ENCODE measurements at regions not wholly inside any gene's neighbourhood (a gene's known extent, or its start where the extent isn't known, plus 50 kb on each side); places are given as distances from the start of the nearest gene placed in this dataset.
"Not testable (repeated sequence)": the region's sequence is repeated elsewhere in the genome, so short reads cannot be mapped to it uniquely, and the experiment has no call there.

DNA sequence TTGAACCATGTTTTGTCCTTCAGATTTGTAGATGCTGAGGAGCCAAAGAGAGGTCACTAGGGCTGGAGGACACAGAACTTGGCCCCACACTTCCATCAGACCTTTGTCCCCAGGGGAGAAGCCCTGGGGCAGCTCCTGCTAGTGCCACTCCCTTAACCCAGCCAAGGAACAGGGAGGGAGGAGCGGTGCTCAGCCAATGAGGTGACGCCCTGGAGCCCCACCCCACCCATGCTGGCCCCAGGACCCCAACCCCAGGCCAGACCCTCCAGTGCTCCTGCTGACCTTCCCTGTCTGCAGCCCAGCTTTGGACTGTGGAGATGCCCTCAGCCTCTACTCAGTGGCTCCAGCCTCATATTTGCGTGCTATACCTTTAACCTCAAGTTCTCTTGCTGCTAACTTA, 1951.9 kb downstream of the FOXD4L5 start:
- POLR2A ChIA-PET, H3K27me3 Mint-ChIP-seq, H3K4me3 Mint-ChIP-seq, H3K9me3 Mint-ChIP-seq, DNase-seq, H3K4me1 Mint-ChIP-seq, H3K36me3 Mint-ChIP-seq, H3K27ac Mint-ChIP-seq, ATAC-seq: not testable (repeated sequence)

DNA sequence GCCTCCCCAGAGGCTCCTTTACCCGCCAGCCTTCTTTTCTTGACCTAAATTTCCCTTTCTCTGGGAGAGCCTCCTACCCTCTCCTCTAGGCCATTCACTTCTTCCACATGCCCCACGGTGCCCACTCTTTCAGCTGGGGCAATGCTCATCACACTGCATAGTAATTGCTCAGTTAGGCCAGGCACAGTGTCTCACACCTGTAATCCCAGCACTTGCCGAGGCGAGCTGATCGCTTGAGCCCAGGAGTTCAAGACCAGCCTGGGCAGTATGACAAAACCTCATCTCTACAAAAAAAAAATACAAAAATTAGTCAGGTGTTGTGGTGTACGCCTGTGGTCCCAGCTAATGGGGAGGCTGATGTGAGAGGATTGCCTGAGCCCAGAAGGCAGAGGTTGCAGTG, 1956.7 kb downstream of the FOXD4L5 start:
- H3K4me1 Mint-ChIP-seq, ATAC-seq, H3K36me3 Mint-ChIP-seq, H3K4me3 Mint-ChIP-seq, H3K27ac Mint-ChIP-seq, DNase-seq, POLR2A ChIA-PET, H3K9me3 Mint-ChIP-seq, H3K27me3 Mint-ChIP-seq: not testable (repeated sequence)

DNA sequence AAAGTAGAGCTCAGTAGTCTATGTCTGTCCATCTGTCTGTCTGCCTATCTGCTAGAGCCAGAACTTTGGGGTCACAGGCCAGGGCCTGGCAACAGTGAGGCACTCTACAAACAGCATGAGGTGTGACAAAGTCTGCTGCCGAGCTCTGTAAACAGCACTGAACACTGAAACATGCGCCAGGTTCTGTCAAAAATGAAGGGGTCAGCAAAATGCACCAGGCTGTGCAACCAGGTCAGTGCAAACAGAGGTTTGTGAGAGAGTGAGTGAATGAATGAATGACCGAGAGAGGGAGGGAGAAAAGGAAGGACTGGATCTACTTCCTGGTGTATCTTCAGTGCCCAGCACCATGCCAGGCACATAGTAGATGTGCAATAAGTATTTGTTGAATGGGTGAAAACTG, 1957.8 kb downstream of the FOXD4L5 start:
- H3K27ac Mint-ChIP-seq, H3K36me3 Mint-ChIP-seq, H3K4me1 Mint-ChIP-seq, ATAC-seq, H3K9me3 Mint-ChIP-seq, H3K27me3 Mint-ChIP-seq, POLR2A ChIA-PET, H3K4me3 Mint-ChIP-seq, DNase-seq: not testable (repeated sequence)

DNA sequence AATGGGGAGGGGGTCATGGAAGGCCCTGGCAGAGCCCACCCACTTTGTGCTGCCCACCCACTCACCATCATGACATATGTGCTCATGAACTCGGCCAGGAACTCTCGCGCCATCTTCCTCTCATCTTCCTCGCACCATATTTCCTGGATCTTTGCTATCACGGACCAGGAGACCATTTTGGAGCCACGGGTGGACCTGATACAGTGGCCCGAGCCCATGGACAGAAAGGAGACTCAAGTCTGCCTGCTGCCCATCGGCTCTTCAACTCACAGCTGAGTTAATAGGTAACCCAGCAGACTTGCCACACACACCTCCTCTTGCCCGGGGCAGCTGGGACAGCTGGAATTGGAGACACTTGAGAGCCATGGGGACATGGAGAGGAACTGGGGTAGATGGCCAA, 1958.3 kb downstream of the FOXD4L5 start:
- H3K27me3 Mint-ChIP-seq, H3K27ac Mint-ChIP-seq, H3K4me3 Mint-ChIP-seq, H3K36me3 Mint-ChIP-seq, ATAC-seq, H3K4me1 Mint-ChIP-seq, H3K9me3 Mint-ChIP-seq, POLR2A ChIA-PET, DNase-seq: not testable (repeated sequence)

DNA sequence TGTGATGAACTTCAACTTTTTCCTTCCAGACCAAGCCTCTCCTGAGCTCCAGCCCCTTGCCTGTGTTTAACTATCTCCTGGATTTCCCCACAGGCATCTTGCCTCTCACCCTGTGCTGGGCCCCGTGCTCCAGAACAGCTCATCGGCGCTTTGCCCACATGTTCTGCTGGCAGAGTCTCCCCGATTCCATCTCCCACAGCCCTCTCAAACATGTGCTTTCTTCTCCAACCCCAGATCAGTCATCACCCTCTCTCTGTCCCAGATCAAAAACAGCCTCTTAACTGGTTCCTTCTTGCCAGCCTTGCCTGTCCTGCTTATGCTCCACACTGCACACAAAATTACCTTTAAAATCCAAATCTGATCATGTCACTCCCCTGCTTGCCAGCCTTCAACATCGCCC, 1959.3 kb downstream of the FOXD4L5 start:
- ATAC-seq, H3K36me3 Mint-ChIP-seq, H3K4me3 Mint-ChIP-seq, POLR2A ChIA-PET, H3K27me3 Mint-ChIP-seq, DNase-seq, H3K9me3 Mint-ChIP-seq, H3K27ac Mint-ChIP-seq, H3K4me1 Mint-ChIP-seq: not testable (repeated sequence)

DNA sequence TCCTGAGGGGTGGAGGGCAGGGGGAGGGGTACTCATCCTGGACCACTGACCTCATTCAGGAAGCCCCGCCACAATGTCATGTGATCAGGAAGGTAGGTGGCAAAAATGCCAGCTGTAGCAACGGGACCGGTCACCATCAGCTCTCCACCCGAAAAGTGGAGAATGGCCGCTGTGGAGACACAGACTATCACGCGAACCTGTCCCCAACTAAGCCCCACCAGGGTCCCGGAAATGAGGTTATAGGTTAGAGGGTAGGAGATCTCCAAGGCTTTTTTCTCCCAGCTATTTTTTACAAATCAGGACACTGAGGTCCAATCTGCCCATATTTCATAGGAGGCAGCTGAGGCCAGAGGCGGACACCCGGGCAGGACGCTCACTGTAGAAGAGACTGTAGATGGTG, 1966.9 kb downstream of the FOXD4L5 start:
- H3K4me1 Mint-ChIP-seq, H3K9me3 Mint-ChIP-seq, ATAC-seq, H3K27ac Mint-ChIP-seq, H3K36me3 Mint-ChIP-seq, H3K4me3 Mint-ChIP-seq, DNase-seq, H3K27me3 Mint-ChIP-seq, POLR2A ChIA-PET: not testable (repeated sequence)

DNA sequence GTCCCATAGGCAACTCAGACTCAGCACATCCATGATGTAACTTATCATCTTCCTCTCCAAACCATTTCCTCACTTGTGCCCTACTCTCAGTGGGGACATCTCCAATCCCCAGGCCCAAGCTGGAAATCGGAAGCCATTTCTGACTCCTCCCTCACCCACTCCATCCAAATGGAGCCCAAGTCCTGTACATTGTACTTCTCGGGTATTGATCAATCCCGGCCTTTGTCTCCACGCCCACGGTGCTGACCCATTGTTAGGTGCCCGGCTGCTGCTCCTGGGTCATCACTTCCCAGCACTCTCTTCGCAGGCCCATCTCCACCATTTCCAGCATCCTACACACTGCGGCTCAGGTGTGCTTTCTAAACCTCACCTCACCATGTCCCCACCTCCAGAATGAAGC, 1969.6 kb downstream of the FOXD4L5 start:
- H3K27me3 Mint-ChIP-seq, ATAC-seq, H3K9me3 Mint-ChIP-seq, H3K27ac Mint-ChIP-seq, H3K4me1 Mint-ChIP-seq, H3K36me3 Mint-ChIP-seq, POLR2A ChIA-PET, H3K4me3 Mint-ChIP-seq, DNase-seq: not testable (repeated sequence)

DNA sequence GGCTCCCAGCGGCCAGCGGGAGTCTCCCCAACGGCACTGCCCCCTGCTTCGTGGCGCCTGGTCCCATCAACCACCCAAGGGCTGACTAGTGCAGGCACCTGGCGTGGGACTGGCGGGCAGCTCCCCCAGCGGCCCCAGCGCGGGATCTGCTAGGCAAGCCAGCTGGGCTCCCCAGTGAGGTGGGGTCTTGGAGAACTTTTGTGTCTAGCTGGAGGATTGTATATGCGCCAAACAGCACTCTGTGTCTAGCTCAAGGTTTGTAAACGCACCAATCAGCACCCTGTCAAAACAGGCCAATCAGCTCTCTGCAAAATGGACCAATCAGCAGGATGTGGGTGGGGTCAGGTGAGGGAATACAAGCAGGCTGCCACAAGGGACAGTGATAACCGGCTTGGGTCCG, 1988.2 kb downstream of the FOXD4L5 start:
- H3K36me3 Mint-ChIP-seq, POLR2A ChIA-PET, H3K27ac Mint-ChIP-seq, ATAC-seq, H3K4me3 Mint-ChIP-seq, H3K27me3 Mint-ChIP-seq, H3K9me3 Mint-ChIP-seq, H3K4me1 Mint-ChIP-seq: not testable (repeated sequence)
- DNase-seq, result peak in 1 of 10 donors; percentile 24

DNA sequence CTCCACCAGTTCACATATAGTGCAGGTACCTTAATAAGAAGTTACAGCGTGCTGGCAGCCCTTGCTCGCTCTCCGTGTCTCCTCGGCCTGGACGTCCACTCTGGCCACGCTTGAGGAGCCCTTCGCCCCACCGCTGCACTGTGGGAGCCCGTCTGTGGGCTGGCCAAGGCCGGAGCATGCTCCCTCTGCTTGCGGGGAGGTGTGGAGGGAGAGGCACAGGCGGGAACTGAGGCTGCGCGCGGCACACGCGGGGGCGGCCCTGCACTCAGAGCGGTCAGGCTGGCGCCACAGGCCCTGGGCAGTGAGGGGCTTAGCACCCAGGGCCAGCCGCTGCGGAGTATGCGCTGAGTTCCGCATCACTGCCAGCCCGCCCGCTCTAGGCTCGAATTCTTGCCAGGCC, 1988.6 kb downstream of the FOXD4L5 start:
- H3K27ac Mint-ChIP-seq, H3K27me3 Mint-ChIP-seq, POLR2A ChIA-PET, ATAC-seq, H3K4me3 Mint-ChIP-seq, H3K9me3 Mint-ChIP-seq, H3K4me1 Mint-ChIP-seq, H3K36me3 Mint-ChIP-seq: not testable (repeated sequence)
- DNase-seq, result peak in 1 of 10 donors; percentile 26

DNA sequence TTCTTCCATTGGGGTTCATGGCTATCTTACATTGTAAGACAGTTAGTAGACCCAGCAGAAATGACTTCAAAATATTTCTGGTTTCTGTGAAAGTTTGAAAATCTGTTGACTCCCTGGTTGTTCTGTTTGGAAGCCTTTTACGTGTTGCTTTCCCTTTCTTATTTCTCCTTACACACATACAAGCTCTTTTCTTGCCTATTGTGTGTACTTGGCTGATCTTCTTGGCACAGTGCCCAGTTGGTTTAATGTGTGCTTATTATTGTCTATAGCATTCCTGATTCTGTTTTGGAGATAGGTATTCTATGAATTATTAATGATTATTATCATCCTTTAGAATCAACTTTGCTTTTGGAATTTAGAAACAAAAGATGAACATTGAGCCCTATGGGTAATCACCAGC, 1995.0 kb downstream of the FOXD4L5 start:
- H3K9me3 Mint-ChIP-seq, H3K27ac Mint-ChIP-seq, H3K4me1 Mint-ChIP-seq, H3K36me3 Mint-ChIP-seq, POLR2A ChIA-PET, H3K4me3 Mint-ChIP-seq, ATAC-seq, DNase-seq, H3K27me3 Mint-ChIP-seq: not testable (repeated sequence)
